Activated T-helper 17 cell treated with anti-CD3 and anti-CD28 coated beads, Interleukin-2, amount 50 U/mL, for 72 hours (primary cell): ENCODE measurements at regions not wholly inside any gene's neighbourhood (a gene's known extent, or its start where the extent isn't known, plus 50 kb on each side); places are given as distances from the start of the nearest gene placed in this dataset.

ENCODE experiments used
- ATAC-seq: fragments of 150-1000 bp; cut with Tn5 transposase; replicated peaks from 2 replicates; pipeline ENCODE4 v1.10.0; 2021; ENCODE audit warnings: mild to moderate bottlenecking, moderate library complexity
- H3K27ac Mint-ChIP-seq: one replicate; pipeline ENCODE4 v1.8.0; 2022; ENCODE audit warnings: mixed read lengths
- H3K27me3 Mint-ChIP-seq: one replicate; pipeline ENCODE4 v1.8.0; 2022; ENCODE audit warnings: mixed read lengths
- H3K36me3 Mint-ChIP-seq: one replicate; pipeline ENCODE4 v1.8.0; 2022; ENCODE audit warnings: low read depth, mild to moderate bottlenecking, mixed read lengths
- H3K4me1 Mint-ChIP-seq: one replicate; pipeline ENCODE4 v1.8.0; 2022; ENCODE audit warnings: mixed read lengths
- H3K4me3 Mint-ChIP-seq: one replicate; pipeline ENCODE4 v1.8.0; 2022; ENCODE audit warnings: mild to moderate bottlenecking, mixed read lengths
- H3K9me3 Mint-ChIP-seq: one replicate; pipeline ENCODE4 v1.8.0; 2022; ENCODE audit warnings: mixed read lengths

DNA sequence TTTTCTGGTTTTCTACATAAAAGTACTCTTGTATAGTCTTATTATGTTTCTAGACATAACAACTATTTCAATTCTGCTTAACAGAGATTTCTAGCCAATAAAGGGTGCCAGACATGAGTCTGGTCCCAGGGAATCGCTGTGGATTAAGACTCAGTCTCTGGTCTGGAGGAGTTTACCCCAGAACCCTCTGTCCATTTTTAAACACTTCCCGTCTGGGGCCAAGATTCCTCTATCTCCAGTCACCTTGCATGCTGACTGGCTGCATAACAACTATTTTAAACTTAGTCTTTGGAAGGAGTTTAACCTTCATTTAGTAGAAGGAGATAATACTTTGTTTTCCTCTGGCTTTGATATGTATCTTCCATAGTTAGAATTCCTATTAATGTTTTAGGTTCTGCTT lies 163.1 kb upstream of the IFNG-AS1 start:
- Mint-ChIP-seq H3K4me3 (no peak overlapping the region), H3K27ac (no peak overlapping the region), H3K36me3 (no peaks in the 10 kb centered on the region), H3K4me1 (peaks cover 13% of the 10 kb centered on the region), H3K27me3 (no peaks in the 10 kb centered on the region), H3K9me3 (no peaks in the 10 kb centered on the region)
- ATAC-seq: no peak

GRCh38 chr12:67826946-67827720 lies 162.1 kb upstream of the IFNG-AS1 start:
- Mint-ChIP-seq H3K9me3 (no peaks in the 10 kb centered on the region), H3K27ac (peak overlapping the region; percentile 89), H3K36me3 (no peaks in the 10 kb centered on the region), H3K4me1 (peaks cover 13% of the 10 kb centered on the region), H3K4me3 (peak overlapping the region; percentile 71), H3K27me3 (no peaks in the 10 kb centered on the region)
- ATAC-seq: no peak

GRCh38 chr12:67827820-67828383 lies 161.3 kb upstream of the IFNG-AS1 start:
- Mint-ChIP-seq H3K4me1 (peaks cover 13% of the 10 kb centered on the region), H3K36me3 (no peaks in the 10 kb centered on the region), H3K9me3 (no peaks in the 10 kb centered on the region), H3K27me3 (no peaks in the 10 kb centered on the region), H3K4me3 (peak overlapping the region; percentile 71), H3K27ac (peak overlapping the region; percentile 89)
- ATAC-seq: peak; percentile 98

GRCh38 chr12:67829896-67830295 lies 159.4 kb upstream of the IFNG-AS1 start:
- Mint-ChIP-seq H3K27ac (no peak overlapping the region), H3K4me3 (no peak overlapping the region), H3K27me3 (no peaks in the 10 kb centered on the region), H3K4me1 (peaks cover 13% of the 10 kb centered on the region), H3K36me3 (no peaks in the 10 kb centered on the region), H3K9me3 (no peaks in the 10 kb centered on the region)
- no peak for ATAC-seq

DNA sequence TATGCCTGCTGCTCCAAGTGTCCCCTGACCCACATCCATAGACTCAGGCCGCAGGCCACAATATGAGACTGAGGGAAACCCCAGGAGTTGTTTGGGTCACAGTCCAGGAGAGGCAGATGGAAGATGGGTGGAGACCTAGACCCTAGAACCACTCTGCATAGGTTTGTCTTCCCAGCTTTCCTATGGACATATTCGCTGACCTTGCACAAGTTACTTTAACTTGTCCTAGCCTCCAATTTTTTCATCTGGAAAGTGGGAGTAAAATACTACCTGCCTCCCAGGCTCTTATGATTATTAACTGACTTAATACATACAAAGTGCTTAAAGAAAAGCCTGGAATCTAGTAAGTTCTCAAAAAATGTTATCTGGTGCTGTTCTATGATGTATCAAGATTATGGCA lies 157.1 kb upstream of the IFNG-AS1 start:
- Mint-ChIP-seq H3K27me3 (no peaks in the 10 kb centered on the region), H3K4me1 (peaks cover 13% of the 10 kb centered on the region), H3K36me3 (no peaks in the 10 kb centered on the region), H3K9me3 (no peaks in the 10 kb centered on the region), H3K4me3 (no peak overlapping the region), H3K27ac (no peak overlapping the region)
- no peak for ATAC-seq

DNA sequence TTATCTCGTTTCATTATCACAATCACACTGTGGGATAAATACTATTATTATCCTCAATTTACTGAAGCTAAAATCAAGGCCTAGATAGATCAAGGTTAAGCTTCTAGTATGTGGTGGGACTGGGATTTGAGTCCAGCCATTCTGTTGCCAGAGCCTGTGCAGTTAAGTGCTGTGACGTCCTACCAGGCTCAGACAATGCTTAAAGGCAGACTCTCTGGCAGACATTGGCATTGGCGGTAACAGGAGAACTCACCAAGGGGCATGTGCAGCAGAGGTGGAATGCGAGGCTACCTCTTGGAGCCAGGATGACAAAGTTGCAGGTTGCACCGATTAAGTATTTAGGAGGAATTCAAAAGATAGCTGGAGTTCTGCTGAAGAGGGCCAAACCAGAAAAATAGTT lies 155.6 kb upstream of the IFNG-AS1 start:
- Mint-ChIP-seq H3K36me3 (no peaks in the 10 kb centered on the region), H3K9me3 (peaks cover under 1% of the 10 kb centered on the region), H3K4me3 (no peak overlapping the region), H3K27ac (no peak overlapping the region), H3K4me1 (peaks cover 4% of the 10 kb centered on the region), H3K27me3 (no peaks in the 10 kb centered on the region)
- ATAC-seq: no peak

DNA sequence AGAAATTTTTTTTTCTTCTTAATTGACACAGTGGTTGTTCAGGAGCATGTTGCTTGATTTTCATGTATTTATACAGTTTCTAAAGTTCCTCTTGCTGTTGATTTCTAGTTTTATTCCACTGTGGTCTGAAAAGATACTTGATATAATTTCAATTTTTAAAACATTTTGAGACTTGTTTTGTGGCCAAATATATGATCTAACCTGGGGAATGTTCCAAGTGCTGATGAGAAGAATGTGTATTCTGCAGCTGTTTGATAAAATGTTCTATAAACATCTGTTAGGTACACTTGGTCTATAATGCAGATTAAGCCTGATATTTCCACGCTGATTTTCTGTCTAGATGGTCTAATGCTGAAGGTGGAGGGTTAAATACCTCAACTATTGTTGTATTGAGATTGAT lies 151.4 kb upstream of the IFNG-AS1 start:
- Mint-ChIP-seq H3K4me1 (peaks cover 3% of the 10 kb centered on the region), H3K27ac (no peak overlapping the region), H3K27me3 (peaks cover 5% of the 10 kb centered on the region), H3K36me3 (no peaks in the 10 kb centered on the region), H3K4me3 (no peak overlapping the region), H3K9me3 (peaks cover 8% of the 10 kb centered on the region)
- no peak for ATAC-seq

- H3K4me3 Mint-ChIP-seq: no peak overlapping the region
- H3K9me3 Mint-ChIP-seq: peaks cover 8% of the 10 kb centered on the region
- H3K36me3 Mint-ChIP-seq: no peaks in the 10 kb centered on the region
- ATAC-seq: no peak
- peaks cover 5% of the 10 kb centered on the region for H3K27me3 Mint-ChIP-seq
- no peak overlapping the region for H3K27ac Mint-ChIP-seq
- H3K4me1 Mint-ChIP-seq: peaks cover 3% of the 10 kb centered on the region
Observed at GRCh38 chr12:67842124-67842523, 147.1 kb upstream of the IFNG-AS1 start.

DNA sequence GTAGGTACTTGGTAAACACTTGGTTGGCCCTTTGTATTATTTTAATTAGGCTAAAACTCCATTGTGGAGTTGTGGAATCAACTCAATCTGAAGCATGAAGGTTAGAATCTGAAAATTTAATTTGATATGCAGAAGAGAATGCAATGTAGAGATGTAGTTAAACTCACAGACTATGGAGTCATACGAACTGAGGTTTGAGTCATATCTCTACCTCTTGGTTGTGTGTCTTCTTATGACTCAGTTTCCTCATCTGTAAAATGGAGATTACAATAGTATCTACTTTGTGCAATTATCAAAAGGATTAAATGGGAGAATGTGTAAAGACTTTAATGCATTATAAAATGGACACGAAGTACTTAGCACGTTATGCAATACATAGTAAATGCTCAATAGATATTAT lies 146.0 kb upstream of the IFNG-AS1 start:
- peak; percentile 92 for ATAC-seq
- Mint-ChIP-seq H3K27ac (no peak overlapping the region), H3K36me3 (no peaks in the 10 kb centered on the region), H3K27me3 (peaks cover 5% of the 10 kb centered on the region), H3K4me3 (no peak overlapping the region), H3K4me1 (peaks cover 3% of the 10 kb centered on the region), H3K9me3 (peaks cover 8% of the 10 kb centered on the region)

DNA sequence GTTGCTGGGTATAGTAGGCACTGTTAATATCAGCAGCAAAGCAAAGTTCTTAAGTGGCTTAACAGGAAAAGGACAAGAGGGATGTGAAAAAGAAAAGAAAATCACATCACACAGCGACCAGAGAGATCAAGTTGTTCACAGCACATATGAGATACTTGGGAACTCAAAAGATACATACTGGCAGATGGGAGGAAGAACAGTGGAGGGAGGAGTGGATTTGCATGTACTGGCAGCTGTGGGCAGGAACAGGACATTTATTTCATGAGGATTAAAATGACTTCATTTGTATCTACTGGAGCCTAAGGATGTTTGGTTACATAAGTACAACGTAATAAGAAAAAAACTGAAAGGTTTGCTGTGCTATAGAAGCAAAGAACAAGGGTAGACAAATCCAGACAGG lies 136.5 kb upstream of the IFNG-AS1 start:
- H3K4me3 Mint-ChIP-seq: no peak overlapping the region
- no peaks in the 10 kb centered on the region for H3K36me3 Mint-ChIP-seq
- H3K4me1 Mint-ChIP-seq: no peaks in the 10 kb centered on the region
- H3K9me3 Mint-ChIP-seq: no peaks in the 10 kb centered on the region
- H3K27ac Mint-ChIP-seq: no peak overlapping the region
- H3K27me3 Mint-ChIP-seq: peaks cover 3% of the 10 kb centered on the region
- no peak for ATAC-seq

DNA sequence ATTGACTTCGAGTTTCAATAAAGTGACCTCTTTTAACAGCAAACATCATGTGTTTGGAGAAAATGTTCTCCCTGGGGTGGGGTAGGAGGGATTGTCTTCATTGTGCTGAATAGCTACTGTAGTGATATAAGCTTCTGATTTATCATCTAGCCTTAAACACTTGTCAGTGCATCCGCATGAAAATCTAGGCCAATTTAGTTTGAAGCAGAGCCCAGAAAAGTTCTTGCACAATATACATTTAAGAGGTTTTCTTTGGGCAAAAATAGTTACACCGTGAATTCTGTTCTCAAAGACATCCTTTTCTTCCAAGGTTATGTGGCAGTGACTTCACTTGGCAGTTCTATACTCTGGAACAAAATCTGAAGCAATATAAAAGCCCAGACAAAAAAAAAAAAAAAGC lies 136.0 kb upstream of the IFNG-AS1 start:
- Mint-ChIP-seq H3K27me3 (peaks cover 3% of the 10 kb centered on the region), H3K4me3 (no peak overlapping the region), H3K9me3 (no peaks in the 10 kb centered on the region), H3K36me3 (no peaks in the 10 kb centered on the region), H3K27ac (no peak overlapping the region), H3K4me1 (no peaks in the 10 kb centered on the region)
- ATAC-seq: no peak

DNA sequence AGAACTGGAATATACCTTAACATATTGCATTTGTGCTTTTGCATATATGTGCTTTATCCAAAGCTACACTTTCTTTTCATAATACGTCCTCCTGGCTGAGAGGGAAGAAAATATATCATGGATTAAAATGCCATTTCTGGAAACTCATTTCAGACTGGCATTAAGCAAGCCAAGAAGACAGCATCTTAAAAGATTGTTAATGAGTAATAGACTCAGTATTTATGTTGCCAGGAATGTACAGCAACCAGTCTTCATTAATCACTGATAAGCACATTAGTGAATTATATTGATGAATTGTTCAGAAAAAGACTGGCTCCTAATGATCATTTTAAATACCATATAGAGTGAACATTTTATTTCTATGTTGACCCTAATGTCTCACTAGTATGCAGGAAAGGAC lies 134.9 kb upstream of the IFNG-AS1 start:
- Mint-ChIP-seq H3K27me3 (peaks cover 3% of the 10 kb centered on the region), H3K9me3 (no peaks in the 10 kb centered on the region), H3K27ac (no peak overlapping the region), H3K4me1 (no peaks in the 10 kb centered on the region), H3K36me3 (no peaks in the 10 kb centered on the region), H3K4me3 (no peak overlapping the region)
- ATAC-seq: no peak

DNA sequence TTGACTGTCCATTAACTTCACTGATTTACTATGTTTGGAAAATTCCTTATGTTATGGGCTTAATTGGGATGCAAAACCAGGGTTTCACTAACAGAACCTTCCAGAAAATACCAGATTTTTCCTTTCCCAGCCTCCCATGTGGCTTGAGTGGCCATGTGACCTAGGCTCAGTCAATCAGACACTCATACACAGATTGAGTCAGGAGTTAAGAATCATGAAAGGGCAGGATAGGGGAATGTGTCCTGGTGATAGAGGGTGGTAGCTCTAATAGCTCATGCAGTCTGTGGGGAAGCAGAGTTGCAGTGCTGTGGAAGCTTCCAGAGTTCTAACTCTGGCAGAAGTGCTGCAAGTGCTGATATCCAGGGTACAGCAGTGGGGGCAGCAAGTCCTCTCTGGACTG lies 134.1 kb upstream of the IFNG-AS1 start:
- no peak overlapping the region for H3K4me3 Mint-ChIP-seq
- peaks cover 3% of the 10 kb centered on the region for H3K27me3 Mint-ChIP-seq
- no peak overlapping the region for H3K27ac Mint-ChIP-seq

DNA sequence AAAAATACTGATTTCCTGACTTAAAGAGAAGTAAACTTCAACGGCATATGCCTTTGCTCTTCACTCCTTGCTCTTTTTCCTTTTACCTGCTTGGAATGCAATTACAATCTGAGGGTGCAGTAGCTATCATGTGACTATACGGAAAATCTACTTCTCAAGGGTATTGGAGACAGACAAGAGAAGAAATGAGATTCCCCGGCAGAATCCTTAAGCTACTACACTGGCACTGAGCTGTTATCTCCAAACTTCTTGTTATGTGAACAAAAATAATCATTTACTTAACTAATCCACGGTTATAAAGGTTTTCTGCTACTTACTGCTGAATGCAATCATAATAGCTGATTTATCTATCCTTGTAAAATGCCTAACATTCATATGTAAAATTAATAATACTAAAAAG lies 118.0 kb upstream of the IFNG-AS1 start:
- no peaks in the 10 kb centered on the region for H3K4me1 Mint-ChIP-seq
- no peaks in the 10 kb centered on the region for H3K36me3 Mint-ChIP-seq
- H3K4me3 Mint-ChIP-seq: no peak overlapping the region
- ATAC-seq: no peak
- peaks cover 7% of the 10 kb centered on the region for H3K27me3 Mint-ChIP-seq
- H3K9me3 Mint-ChIP-seq: peaks cover 6% of the 10 kb centered on the region
- H3K27ac Mint-ChIP-seq: no peak overlapping the region

More for the DNA sequence above, 134.1 kb upstream of the IFNG-AS1 start:
- H3K9me3 Mint-ChIP-seq: no peaks in the 10 kb centered on the region
- no peak for ATAC-seq
- no peaks in the 10 kb centered on the region for H3K4me1 Mint-ChIP-seq
- H3K36me3 Mint-ChIP-seq: no peaks in the 10 kb centered on the region

- no peaks in the 10 kb centered on the region for H3K9me3 Mint-ChIP-seq
- peaks cover 3% of the 10 kb centered on the region for H3K27me3 Mint-ChIP-seq
- no peaks in the 10 kb centered on the region for H3K36me3 Mint-ChIP-seq
- no peaks in the 10 kb centered on the region for H3K4me1 Mint-ChIP-seq
- H3K27ac Mint-ChIP-seq: no peak overlapping the region
- ATAC-seq: no peak
- no peak overlapping the region for H3K4me3 Mint-ChIP-seq
Observed at GRCh38 chr12:67873355-67873754, 115.9 kb upstream of the IFNG-AS1 start.
